ENCODE measurements at regions not wholly inside any gene's neighbourhood (a gene's known extent, or its start where the extent isn't known, plus 50 kb on each side); places are given as distances from the start of the nearest gene placed in this dataset.
A peak's percentile ranks its signal among the peaks of the same experiment; 100 is the strongest.

DNA sequence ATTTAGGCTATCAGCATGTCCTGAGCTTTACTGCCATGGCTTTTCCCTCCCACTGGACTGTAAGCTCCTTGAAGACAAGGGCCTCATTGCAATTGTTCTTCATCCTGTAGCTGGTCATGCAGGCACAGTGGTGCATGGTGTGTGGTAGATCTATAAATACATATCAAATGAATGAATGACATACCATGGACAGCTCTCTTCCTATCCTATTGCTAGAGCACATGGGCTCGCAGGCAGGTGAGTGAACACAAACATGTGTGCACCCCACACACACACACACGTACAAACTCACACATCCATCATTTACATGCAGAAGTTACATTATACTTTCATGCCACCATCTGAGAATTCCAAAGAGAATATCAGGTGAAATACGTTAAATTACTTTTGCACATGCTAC is 172.9 kb upstream of the RUNX1 start:
- DNase-seq (ENCODE audit: low spot score), result no peak

DNA sequence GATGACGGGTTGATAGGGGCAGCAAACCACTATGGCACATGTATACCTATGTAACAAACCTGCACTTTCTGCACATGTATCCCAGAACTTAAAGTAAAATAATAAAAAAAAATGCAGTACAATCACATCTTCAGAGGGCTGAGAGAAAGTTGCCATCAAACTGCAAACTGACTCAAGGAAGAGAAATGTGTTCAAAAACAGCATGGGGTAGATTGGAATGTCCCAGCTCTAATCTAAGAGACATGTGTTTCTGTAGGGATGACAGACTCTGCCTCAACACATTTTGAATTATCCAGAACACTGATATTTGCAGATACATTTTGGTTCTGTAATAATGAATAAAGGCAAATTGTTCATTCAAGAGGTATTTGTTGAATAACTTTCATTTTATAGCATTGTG is 171.2 kb upstream of the RUNX1 start:
- DNase-seq (ENCODE audit: low spot score), result no peak

DNA sequence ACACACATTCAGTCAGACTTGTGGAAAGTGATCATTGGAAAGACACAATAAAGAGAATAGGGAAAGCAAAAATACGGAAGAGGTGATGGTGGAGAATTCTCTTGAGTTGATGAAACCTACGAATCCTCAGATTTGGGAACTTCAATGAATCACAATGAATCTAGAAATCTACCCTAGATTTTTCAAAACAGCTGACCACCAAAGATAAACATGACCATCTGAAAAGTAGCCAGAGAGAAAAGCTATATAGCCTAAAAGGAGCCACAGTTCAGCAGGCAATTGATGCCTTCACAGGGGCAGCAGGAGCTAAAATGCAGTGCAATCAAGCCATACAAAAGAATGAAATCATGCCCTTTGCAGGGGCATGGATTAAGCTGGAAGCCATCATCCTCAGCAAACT is 170.6 kb upstream of the RUNX1 start:
- no peak for DNase-seq (ENCODE audit: low spot score)

DNA sequence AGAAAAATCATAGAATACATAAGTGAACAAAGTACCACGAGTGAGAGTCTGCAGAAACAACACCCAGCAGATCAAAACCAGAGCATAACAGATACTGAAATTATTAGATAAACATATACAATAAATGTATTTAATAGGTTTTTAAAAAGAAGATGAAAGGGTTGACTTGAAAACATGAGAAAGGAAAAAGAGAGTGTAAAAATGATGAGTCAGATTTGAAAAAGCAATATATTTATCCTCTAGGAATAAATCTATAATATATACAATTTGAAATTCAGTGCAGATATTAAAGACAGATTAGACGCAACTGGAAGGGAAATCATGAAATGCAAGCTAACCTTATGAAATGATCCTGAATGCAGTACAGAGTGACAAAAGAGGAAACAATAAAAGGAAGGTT is 170.2 kb upstream of the RUNX1 start:
- DNase-seq (ENCODE audit: low spot score), result no peak

DNA sequence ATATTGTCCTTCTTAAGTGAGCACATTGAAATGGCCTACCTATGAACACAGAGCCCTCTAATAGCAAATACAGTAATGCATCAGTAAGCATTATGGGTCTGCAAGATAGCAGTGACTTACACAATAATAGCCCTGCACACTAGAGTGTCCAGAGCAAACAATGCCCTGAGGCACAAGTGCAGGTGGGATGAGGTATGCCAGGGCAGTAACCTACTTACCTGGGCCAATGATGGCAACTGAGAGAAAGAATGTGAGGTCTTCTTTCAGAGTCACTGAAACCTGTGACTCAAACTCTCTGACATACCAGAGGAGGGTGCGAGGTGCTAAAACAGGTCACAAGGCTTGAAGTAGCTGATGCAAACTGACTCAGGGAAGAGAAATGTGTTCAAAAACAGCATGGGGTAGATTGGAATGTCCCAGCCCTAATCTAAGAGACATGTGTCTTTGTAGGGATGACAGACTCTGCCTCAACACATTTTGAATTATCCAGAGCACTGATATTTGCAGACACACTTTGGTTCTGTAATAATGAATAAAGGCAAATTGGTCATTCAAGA is 168.5 kb upstream of the RUNX1 start:
- no peak for DNase-seq (ENCODE audit: low spot score)

DNA sequence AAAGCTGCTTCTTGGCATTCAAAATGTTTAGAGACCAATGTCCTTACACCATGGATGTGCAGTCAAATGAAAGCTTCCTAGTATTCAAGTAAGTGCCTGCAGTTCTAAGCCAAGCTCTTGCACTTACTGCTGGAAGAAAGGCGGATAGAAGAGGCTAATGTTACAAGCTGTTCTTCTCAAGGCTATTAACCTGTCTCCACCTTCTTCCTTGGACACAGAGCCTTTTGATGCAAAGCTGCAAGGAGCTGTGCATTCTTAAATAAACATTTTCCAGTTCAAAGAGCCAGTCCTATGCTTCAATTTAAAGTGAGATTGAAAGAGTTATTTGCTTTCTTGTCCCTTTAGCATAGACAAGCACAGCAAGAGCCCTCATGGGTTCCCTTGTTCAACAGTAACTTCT is 167.9 kb upstream of the RUNX1 start:
- DNase-seq (ENCODE audit: low spot score), result no peak

DNA sequence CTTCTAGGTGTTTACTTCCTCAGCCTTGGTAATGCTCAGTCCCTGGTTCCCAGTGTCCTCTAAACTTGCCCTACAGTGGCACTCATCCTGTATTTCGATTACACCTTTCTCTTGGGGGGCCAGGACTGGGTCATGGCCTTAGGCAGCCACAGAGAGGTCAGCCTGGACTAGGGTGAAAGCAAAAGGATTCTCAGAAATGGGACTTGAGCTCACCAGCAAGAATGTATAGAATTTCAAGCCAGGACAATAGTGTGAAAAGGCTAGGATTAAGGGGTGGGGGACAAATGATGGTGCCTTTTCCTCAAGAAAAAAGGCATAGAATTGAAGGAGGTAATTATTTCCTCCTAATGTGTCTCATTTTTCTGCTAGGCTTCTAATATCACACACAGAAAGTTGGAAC is 166.8 kb upstream of the RUNX1 start:
- no peak for DNase-seq (ENCODE audit: low spot score)

DNA sequence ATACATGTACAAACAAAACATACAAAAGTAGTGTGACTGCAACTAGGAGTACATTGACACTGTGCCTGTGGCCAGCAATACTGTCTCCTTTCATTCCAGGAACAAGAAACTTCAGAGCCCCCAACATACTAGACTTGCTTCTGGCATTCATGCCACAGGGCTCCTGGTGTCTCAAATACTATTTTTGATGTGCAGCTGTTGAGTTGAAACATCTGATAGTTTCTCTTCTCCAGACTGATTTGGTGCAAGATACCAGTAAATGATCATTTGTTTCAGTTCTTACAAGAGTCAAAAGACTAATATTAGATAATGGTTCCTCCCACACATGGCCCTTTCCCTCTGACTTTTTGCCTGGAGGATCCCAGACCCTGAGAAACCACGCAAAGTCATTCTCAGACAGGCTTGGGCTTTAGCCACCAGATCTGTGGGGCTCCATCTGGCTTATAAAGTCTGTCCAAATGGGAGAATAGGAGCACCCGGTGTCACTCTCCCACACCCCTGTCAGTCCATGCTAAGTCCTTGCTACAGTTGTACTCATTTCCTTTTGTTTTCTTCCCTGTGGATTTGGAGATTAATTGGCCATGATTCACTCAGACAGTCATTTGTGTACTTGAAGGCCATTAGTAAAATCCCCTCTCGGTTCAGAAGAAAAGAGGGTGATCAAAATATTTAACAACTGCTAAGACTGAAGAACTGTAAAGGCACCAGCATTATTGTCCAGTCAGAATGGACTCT is 163.5 kb upstream of the RUNX1 start:
- DNase-seq (ENCODE audit: low spot score), result no peak

DNA sequence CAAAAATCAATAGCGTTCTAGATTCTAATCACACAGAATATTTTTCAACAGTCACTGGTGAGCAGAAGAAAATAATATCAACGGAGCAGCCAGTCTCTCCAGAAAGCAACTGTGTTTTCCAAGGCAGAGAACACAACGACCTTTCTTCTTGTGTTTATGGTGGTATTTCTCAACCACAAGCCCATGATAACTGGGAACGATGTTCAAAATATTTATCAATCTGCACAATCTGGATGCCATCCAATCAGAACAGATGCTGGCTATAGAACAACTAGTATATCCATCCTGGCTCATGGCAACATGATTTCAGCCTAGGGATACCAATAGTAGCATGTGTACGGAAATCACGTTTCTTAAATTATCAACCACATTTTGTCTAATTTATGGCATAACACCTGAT is 162.7 kb upstream of the RUNX1 start:
- DNase-seq (ENCODE audit: low spot score), result no peak

DNA sequence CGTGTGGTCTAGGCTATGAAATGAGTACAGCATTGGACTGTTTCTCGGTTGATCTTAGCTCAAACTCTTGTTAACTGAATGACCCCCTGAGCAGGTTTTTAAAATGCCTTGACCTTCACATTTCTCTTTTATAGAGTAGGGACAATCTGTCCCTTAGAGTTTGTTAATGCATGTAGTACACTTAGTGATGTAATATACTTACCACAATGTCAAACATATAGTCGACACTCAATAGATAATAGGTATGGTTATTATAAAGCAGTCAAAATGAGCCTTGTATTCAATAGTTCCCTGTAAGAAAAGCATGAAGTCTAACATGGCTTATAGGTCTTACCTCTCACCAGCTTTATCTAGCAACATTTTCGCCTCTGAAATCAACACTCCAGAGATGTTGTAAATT is 161.0 kb upstream of the RUNX1 start:
- DNase-seq (ENCODE audit: low spot score), result no peak

DNA sequence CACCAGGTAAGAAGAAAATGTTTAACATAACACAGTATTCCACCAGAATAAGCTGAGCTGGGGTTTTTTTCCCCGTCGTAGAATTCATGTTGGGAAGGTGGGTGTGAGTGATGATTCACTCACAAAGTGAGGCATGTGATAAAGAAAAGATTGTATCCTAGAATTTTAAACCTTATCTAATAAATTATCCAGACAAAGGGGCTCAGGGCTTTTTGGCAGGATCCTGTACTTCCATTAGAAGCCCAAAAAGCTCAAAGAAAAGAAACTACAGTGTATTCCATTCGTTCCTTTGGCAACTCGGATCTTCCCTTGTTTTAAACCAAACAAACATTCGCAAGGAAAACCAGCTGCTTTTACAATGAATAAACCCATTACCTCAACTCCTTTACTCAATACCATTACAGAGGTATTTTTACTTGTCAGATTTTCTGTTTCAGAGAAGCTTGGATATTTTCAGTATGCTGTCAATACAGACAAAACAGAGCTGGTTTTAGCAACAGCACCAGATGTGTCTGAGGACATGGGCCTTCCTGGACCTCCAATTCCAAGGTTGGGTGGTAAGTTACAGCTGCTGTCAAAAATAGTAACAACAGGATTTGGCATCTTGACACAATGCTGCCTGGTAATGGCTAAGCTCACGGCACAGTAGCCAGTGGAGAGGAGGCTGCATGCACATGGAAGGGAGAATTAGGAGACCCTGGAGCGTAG is 159.9 kb upstream of the RUNX1 start:
- DNase-seq (ENCODE audit: low spot score), result no peak

DNA sequence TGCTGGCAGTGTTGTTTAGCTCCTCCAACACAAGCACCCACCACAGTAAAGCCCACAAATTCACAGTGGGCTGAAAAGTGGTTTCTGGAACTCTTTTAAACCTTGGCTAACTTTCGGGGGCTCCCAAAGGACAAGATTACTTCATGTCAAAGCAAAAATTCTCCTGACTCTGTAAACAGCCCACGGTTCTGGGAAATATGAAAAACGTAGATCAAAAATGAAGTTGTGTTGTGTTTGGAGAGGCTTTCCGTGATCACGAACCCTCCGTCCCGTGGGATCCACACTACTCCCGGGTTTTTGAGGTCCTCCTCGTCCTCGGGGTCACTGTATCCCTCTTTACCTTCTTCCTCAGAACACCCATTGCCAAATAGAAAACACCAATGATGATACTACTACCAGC is 159.0 kb upstream of the RUNX1 start:
- no peak for DNase-seq (ENCODE audit: low spot score)

DNA sequence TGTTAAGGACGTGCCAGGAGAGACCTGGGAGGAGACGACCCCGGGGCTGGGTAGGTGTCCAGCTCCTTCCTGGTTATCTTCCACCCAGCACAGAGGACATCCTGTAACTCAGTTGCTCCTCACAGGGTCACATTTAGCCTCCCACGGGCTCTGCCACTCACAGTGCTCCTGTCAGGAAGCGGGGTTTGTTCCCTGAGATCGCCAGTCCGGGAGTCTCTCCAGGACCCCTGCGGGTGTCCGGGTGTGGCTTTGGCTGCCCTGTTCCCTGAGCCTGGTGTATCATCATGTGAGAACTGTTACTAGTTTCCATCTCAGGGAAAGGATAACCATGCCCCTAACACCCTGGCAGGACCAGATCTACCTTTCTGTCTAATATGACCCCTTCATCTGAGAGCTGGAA is 158.2 kb upstream of the RUNX1 start:
- DNase-seq (ENCODE audit: low spot score), result no peak

DNA sequence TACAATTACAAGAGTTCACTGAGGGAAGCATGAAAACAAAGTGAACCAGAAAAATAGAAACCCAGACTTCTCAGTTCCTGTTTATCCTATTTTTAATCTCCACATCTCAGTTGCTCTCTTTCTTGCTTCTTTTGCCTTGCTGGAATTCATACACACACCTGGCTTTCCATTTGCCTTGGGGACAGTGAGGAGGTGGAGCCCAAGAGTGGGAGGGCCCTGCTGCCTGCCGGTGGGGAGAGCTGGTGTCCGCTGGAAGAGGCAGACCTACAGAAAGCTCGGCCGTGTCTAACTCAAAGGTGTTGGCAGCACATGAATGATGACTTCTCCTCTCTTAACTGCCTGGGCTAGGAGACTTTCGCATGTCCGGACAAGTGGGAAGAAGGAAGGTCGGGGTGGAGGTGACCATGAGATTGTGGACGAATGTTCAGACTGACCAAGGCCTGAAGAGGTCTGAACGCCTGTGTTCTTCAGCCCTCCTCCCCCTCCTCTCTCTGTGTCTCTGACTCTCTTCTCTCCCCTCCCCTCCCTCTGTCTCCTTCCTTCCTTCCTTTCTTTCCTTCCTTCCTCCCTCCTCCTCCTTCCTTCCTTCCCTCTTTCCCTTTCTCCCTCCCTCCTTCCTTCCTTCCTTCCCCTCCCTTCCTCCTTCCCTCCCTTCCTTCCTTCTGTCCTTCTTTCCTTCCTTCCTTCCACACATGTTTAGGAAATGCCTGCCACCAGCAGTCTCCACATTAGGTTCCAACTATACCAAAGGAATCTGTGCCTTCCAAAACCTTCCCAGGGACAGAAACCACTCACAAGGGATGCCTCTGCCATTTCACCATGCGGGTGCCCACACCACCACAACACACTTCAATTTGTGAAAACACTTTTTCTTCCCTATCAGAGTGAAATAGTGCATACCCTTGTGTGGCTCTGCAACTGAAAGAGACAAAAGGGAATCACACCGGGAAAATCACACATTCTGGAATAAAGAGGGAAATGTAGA is 157.3 kb upstream of the RUNX1 start:
- peak; percentile 24 for DNase-seq (ENCODE audit: low spot score)

DNA sequence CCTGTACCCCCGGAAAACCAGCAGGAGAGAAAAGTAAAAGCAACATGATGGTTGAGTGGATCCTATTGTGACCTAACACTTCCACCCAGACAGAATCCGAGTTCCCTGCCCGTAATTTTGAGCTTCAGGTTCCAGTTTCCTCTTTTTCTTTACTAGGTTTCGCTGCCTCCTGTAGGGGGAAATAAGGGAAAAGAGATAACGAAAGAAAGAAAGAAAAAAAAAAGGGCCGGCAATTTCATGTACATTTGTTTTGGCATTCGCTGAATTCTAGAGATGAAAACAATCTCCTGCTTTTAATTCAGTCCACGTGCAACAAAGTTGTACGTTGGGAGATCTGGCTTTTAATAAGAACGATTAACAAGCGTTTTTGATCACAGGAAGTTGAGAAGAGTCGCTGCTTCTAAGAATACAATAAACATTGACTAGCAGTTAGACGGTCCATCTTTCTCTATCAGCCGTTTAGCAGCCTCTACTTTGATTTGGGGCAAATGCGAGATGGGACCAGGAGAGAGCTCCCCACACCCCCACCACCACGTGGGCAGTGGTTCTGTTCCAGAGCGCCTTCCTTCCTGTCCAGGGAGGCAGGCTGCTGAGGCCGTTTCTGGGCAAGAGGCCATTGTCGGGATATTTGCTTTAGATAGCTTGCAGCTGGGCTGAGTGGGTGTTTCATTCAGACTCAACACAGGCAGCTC is 155.9 kb upstream of the RUNX1 start:
- peak; percentile 60 for DNase-seq (ENCODE audit: low spot score)

DNA sequence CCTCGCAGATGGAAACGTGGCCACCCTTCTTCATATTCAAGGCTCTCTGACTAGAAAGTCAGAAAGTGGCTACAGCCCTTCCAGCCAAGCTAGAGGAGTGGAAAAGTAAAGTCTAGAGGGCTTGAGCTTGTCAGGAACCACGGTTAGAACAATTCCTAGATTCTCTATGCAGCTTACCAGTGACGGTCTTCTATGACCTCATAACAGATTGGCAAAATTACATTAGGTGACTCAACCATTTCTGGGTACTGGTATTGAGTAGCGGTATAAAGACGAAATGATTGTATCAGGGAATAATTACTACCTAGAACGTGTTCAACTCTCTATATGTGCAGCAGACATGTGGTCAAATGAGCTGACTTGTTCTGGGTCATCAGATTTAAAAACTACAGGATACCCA is 155.0 kb upstream of the RUNX1 start:
- DNase-seq (ENCODE audit: low spot score), result no peak

DNA sequence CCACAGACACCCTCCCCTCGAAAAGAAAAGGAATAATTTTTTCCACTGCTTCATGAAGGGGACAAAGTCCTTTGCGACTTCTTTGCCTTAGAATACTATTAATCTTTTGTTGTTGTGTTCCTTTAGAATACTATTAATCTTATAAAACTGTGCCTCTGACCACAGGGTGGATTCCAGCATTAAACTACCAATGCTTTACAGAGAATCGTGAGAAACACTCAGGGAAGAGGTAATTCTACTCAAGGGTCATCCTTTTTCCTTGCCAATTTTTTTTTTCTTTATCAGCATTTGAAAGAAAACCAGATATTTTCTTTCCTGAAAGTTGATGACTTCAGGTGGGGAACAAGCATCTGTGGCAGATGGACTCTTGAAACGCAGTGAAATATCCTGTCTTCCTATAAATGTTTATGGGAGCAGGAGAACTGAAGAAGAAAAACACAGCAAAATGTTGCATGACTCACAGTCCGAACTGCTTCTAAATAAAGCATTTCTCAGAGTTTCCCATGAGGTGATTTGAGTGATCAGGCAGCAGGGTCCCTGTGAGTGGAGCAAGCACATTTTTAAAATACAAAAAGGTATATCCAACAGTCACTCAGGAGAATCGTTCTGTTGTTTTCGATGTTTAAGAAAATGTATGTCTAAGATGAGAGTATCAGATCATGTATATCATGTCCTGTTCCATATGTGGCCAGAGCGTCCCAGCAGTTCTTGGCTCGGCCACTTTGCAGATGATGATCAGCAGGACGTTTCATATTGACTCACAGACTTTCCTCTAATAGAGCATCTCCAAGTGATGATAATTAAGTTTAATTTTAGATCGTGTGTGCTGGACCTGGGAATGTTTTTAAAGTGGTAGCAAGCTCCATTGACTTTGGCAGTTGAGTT is 154.2 kb upstream of the RUNX1 start:
- DNase-seq (ENCODE audit: low spot score), result no peak

DNA sequence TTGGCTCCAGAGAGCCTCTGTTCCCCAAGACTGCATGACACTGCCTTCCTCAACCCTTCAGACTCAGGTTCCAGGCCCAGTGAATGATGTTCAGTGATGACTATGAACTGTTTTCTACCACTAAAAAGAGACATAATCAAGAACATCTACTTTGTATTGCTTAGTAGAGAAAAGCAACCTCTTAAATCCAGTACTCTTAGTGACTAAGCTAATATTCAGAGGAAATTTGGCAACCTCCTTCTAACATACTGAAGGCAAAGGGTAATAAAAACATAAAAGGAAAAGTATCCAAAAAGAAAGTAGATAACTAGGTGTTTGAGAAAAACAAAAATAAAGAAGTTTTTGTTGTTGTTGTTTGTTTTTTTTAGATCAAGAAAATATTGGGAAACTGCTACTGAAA is 153.3 kb upstream of the RUNX1 start:
- no peak for DNase-seq (ENCODE audit: low spot score)

DNA sequence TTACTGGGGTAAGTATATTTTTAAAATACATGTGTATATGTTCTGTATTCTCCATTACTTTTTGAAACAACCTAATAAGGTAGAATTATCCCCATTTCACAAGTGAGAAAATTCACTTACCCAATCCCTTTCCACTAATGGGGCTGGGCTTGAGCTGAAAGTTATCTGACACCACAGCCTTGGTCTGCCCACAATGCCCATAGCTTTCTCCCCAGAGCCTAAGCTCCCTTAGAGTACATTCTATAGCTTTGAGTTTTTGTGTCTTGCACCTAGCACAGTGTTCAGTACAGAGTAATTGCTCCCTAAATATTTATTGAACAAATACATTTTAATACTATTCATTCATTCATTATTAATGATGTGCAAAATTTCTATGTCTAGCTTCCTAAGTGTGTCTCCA is 152.7 kb upstream of the RUNX1 start:
- DNase-seq (ENCODE audit: low spot score), result no peak

DNA sequence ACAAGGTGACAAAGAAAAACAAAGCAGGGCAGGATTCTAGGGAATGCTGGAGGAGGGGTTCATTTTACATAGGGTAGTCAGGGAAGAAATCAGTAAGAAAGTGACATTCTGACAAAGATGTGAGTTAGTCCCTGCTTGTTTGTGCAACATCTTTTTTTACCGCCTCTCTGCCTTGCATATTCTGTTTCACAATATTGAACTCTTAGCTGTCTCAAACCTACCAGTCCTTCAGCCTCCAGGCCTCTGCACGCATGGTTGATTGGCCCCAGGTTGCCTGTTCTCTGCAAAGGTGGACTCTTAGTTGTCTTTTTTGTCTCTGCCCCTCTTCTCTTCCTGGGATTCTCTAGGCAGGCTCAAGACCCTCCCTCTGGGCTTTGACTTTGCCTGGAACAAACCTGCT is 152.2 kb upstream of the RUNX1 start:
- DNase-seq (ENCODE audit: low spot score), result no peak

DNA sequence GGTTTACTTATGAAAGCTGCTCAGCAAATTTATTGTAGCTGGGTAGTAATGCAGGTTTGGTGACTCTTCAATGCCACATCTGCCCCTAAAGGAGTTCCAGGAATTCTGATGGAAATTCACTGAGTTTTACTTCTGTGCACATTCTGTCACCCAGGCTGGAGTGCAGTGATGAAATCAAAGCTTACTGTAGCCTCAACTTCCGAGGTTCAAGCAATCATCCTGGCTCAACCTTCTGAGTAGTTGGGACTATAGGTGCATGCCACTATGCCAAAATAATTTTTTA is 150.6 kb upstream of the RUNX1 start:
- no peak for DNase-seq (ENCODE audit: low spot score)
